ENCODE measurements at regions not wholly inside any gene's neighbourhood (a gene's known extent, or its start where the extent isn't known, plus 50 kb on each side); places are given as distances from the start of the nearest gene placed in this dataset.

GRCh38 chr3:116951610-116952009, 242.0 kb downstream of the TUSC7 start:
- TF ChIP-seq POLR2A (IDR thresholded peaks at IDR 0.05) (no peak), CTCF (IDR thresholded peaks at IDR 0.05 in 8 of 11, conservative IDR thresholded peaks at IDR 0.05 in 3 of 11) (no peak), POLR2AphosphoS5 (IDR thresholded peaks at IDR 0.05) (no peak)

Data from spleen (tissue), 7 donors.